Gastrocnemius medialis (tissue), 4 donors: ENCODE measurements at regions not wholly inside any gene's neighbourhood (a gene's known extent, or its start where the extent isn't known, plus 50 kb on each side); places are given as distances from the start of the nearest gene placed in this dataset.

Source experiments
- POLR2A ChIP-seq, 2 donors: fragments of 450-650 bp; IDR thresholded peaks; one replicate each; pipeline ENCODE4 v1.6.1; 2017; ENCODE audit warnings: antibody characterized with exemption in 2 of 2, mild to moderate bottlenecking in 2 of 2, moderate library complexity in 2 of 2
- TF ChIP-seq, protein P1 (sequence below), 5 experiments: fragments of 450-650 bp in 3 of 5; fragments of 200-600 bp in 2 of 5; sonication (generic) in 2 of 5; IDR thresholded peaks in 4 of 5; conservative IDR thresholded peaks in 1 of 5; 1 replicate in 4 of 5; 2 replicates in 1 of 5; pipeline ENCODE4 v1.5.1; 2016 to 2019; ENCODE audit warnings: antibody characterized with exemption in 5 of 5, mild to moderate bottlenecking in 3 of 5, moderate library complexity in 3 of 5

GRCh38 chr20:47922269-47922668 lies 137.0 kb upstream of the SULF2 start:
- TF ChIP-seq, protein P1, sequence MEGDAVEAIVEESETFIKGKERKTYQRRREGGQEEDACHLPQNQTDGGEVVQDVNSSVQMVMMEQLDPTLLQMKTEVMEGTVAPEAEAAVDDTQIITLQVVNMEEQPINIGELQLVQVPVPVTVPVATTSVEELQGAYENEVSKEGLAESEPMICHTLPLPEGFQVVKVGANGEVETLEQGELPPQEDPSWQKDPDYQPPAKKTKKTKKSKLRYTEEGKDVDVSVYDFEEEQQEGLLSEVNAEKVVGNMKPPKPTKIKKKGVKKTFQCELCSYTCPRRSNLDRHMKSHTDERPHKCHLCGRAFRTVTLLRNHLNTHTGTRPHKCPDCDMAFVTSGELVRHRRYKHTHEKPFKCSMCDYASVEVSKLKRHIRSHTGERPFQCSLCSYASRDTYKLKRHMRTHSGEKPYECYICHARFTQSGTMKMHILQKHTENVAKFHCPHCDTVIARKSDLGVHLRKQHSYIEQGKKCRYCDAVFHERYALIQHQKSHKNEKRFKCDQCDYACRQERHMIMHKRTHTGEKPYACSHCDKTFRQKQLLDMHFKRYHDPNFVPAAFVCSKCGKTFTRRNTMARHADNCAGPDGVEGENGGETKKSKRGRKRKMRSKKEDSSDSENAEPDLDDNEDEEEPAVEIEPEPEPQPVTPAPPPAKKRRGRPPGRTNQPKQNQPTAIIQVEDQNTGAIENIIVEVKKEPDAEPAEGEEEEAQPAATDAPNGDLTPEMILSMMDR (IDR thresholded peaks at IDR 0.05 in 4 of 5, conservative IDR thresholded peaks at IDR 0.05 in 1 of 5), result no peak
- TF ChIP-seq POLR2A (IDR thresholded peaks at IDR 0.05), result no peak
